ENCODE measurements at regions not wholly inside any gene's neighbourhood (a gene's known extent, or its start where the extent isn't known, plus 50 kb on each side); places are given as distances from the start of the nearest gene placed in this dataset.

GRCh38 chr2:122478771-122479170 lies 723.3 kb downstream of the TSN start:
- TF ChIP-seq, protein P1, sequence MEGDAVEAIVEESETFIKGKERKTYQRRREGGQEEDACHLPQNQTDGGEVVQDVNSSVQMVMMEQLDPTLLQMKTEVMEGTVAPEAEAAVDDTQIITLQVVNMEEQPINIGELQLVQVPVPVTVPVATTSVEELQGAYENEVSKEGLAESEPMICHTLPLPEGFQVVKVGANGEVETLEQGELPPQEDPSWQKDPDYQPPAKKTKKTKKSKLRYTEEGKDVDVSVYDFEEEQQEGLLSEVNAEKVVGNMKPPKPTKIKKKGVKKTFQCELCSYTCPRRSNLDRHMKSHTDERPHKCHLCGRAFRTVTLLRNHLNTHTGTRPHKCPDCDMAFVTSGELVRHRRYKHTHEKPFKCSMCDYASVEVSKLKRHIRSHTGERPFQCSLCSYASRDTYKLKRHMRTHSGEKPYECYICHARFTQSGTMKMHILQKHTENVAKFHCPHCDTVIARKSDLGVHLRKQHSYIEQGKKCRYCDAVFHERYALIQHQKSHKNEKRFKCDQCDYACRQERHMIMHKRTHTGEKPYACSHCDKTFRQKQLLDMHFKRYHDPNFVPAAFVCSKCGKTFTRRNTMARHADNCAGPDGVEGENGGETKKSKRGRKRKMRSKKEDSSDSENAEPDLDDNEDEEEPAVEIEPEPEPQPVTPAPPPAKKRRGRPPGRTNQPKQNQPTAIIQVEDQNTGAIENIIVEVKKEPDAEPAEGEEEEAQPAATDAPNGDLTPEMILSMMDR (IDR thresholded peaks at IDR 0.05) = no peak
- no peak for ATAC-seq (ENCODE audit: low FRiP score)
- DNase-seq (ENCODE audit: low spot score) = no peak

GRCh38 chr2:122480501-122481243 lies 725.2 kb downstream of the TSN start:
- no peak for DNase-seq (ENCODE audit: low spot score)
- ATAC-seq (ENCODE audit: low FRiP score) = no peak
- TF ChIP-seq, protein P1 (IDR thresholded peaks at IDR 0.05) = no peak

DNA sequence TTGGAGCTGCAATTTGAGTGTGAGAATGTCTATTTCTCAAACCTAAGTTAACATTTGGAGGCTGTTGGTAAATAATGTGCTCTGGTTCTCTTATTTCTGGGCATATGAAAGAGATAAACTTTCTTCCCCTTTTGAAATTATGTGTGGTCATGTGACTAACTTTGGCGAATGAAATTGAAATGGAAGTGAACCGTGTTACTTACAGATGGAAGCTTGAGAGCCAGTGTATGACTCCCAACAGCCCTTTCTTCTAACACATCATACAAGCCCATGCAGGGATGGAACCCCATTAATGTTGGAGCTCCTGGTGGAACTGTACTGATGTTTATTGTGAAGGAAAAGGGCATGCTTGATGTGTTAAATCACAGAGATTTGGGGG lies 725.8 kb downstream of the TSN start:
- no peak for ATAC-seq (ENCODE audit: low FRiP score)
- TF ChIP-seq, protein P1 (IDR thresholded peaks at IDR 0.05) = no peak
- DNase-seq (ENCODE audit: low spot score) = no peak

- no peak for ATAC-seq (ENCODE audit: low FRiP score)
- TF ChIP-seq, protein P1 (IDR thresholded peaks at IDR 0.05) = no peak
Measured at GRCh38 chr2:122481717-122482116, 726.3 kb downstream of the TSN start.

GRCh38 chr2:122486086-122486485 lies 730.6 kb downstream of the TSN start:
- no peak for DNase-seq (ENCODE audit: low spot score)
- ATAC-seq (ENCODE audit: low FRiP score) = no peak
- TF ChIP-seq, protein P1 (IDR thresholded peaks at IDR 0.05) = no peak

More at GRCh38 chr2:122481717-122482116, 726.3 kb downstream of the TSN start:
- DNase-seq (ENCODE audit: low spot score) = no peak

GRCh38 chr2:122486705-122487415 lies 731.4 kb downstream of the TSN start:
- ATAC-seq (ENCODE audit: low FRiP score) = no peak
- DNase-seq (ENCODE audit: low spot score) = no peak
- TF ChIP-seq, protein P1 (IDR thresholded peaks at IDR 0.05) = no peak

DNA sequence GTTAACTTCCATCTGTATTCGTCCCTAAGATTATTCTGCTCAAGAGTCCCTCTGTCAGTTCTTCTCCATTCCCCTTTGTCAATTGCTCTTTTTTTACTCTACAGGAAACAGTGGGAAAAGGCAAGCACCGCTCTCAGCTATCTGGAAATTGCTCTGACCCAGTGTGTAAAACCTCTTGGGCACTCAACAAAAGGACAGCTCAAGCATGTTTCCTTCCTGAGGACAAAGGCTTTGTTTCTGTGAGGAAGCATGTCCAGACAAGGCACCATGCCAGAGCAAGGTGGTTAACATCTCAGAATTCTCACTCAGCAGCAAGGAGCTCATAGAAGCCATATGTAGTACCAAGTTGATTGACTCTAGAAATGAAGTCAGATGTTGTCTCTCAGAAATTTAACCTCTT lies 735.6 kb downstream of the TSN start:
- TF ChIP-seq, protein P1 (IDR thresholded peaks at IDR 0.05) = no peak
- ATAC-seq (ENCODE audit: low FRiP score) (no peak), DNase-seq (ENCODE audit: low spot score) (no peak)

All from omental fat pad (tissue), 3 donors.